HUDEP-2 (cell line): ENCODE measurements at regions not wholly inside any gene's neighbourhood (a gene's known extent, or its start where the extent isn't known, plus 50 kb on each side); places are given as distances from the start of the nearest gene placed in this dataset.

ENCODE experiments used
- DNase-seq, 76 experiments: peaks; one replicate each; lab custom pipeline; 2025; ENCODE audit not compliant: unreplicated experiment in 76 of 76; lab: John Stamatoyannopoulos, UW

- no peak for DNase-seq
Observed at GRCh38 chr3:118036215-118036614, 998.4 kb downstream of the IGSF11 start.

DNA sequence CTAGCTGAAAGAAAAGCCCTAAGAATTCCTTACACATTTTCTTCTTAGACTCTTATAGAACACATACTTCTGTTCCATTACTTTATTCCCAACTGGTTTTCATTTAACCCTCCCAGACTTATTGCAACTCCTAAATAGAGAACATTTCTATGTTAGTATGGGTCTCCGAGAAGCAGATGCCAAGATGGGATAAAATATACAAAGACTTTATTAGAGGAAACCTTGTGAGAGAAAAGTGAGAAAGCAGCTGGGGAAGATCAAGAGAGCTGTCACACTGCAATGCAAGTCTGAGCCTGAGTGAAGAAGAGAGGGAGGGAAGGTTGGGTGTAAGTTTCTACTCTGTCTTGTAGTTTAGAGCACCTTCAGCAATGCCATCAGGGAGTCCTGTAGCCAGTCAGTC is 979.3 kb downstream of the IGSF11 start:
- DNase-seq = no peak

DNA sequence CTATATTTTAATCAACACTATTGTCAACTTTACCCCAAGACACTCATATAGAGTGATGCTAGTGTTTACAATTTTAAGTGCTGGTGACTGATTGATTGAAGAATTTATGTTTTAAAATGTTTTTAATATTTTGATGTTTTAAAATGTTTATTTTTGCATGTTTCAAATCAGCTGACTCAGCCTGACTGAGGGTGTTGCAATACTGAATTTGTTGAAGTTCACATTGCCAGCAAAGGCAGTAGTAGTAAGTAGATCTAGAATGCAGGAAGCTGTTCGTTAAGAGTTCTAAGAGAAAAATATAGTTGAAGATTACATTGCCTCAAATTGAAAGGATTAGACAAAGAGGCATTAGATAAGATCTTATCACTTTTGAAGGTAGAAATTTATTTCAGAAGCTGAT is 977.6 kb downstream of the IGSF11 start:
- no peak for DNase-seq

GRCh38 chr3:118059096-118059495 is 975.5 kb downstream of the IGSF11 start:
- no peak for DNase-seq

- DNase-seq = no peak
Observed at GRCh38 chr3:118067439-118067838, 967.2 kb downstream of the IGSF11 start.

GRCh38 chr3:118075873-118076272 is 958.8 kb downstream of the IGSF11 start:
- DNase-seq = peak in 1 of 76 experiments; percentile 0

DNA sequence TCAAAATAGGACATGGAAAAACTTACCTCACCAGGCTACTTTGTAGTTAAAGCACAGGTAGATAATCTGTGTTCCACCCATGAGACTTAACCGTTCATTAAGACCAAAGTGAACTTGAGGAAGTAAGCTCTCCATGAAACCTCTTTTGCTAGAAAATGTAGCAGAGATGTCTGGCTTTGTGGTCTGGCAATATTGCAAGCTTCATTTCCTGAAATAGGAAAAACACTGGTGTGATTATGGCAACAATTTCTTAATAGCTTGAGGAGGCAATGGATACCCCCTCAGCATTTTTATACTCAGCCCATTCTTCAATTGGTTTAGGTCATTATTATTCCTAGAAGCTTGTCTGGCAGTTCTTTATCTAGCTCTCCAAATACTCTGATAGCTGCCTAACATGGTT is 957.3 kb downstream of the IGSF11 start:
- DNase-seq = no peak

DNA sequence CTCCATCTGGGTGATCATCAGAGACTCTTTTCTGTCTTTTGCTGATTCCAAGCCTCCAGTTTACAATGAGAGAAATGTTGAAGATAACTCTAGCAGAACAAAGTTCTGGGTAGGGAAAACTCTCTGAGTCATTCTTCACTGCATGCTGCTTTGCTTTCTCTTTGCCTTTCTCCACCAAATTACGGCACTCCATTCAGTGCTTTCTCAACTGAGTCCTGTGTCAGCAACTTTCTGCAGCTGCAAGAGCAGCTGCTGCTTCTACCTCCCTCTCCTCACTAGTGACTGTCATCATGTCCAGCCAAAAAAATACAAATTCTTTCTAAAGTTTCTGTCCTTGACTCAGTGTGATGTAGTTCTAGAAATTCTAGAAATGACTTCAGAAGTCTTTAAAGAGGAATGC is 953.8 kb downstream of the IGSF11 start:
- no peak for DNase-seq

- no peak for DNase-seq
Observed at GRCh38 chr3:118088696-118089095, 946.0 kb downstream of the IGSF11 start.

GRCh38 chr3:118089563-118089962 is 945.1 kb downstream of the IGSF11 start:
- DNase-seq = no peak

GRCh38 chr3:118097226-118097625 is 937.4 kb downstream of the IGSF11 start:
- DNase-seq = no peak

DNA sequence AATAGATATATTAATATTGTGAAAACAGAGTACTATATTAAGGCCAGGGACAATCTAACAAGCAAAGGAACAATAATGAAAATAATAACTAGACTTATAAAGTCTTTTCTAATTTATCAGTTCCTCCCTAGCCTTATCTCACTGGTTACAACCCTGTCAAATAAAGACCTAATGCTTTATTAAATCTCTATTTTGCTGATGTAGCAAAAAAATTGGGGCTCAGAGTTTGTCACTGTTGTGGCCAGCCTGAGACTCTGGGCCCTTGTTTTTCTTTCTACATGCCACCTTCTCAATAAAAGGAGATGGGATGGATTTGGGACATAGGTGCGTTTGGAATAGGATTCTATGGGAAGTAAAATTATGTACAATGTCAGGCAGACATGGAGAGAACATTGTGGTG is 937.0 kb downstream of the IGSF11 start:
- no peak for DNase-seq

- DNase-seq = no peak
Observed at GRCh38 chr3:118098827-118099226, 935.8 kb downstream of the IGSF11 start.

GRCh38 chr3:118101891-118102290 is 932.8 kb downstream of the IGSF11 start:
- DNase-seq = no peak

GRCh38 chr3:118102737-118103136 is 931.9 kb downstream of the IGSF11 start:
- no peak for DNase-seq

GRCh38 chr3:118108201-118108600 is 926.4 kb downstream of the IGSF11 start:
- DNase-seq = no peak

DNA sequence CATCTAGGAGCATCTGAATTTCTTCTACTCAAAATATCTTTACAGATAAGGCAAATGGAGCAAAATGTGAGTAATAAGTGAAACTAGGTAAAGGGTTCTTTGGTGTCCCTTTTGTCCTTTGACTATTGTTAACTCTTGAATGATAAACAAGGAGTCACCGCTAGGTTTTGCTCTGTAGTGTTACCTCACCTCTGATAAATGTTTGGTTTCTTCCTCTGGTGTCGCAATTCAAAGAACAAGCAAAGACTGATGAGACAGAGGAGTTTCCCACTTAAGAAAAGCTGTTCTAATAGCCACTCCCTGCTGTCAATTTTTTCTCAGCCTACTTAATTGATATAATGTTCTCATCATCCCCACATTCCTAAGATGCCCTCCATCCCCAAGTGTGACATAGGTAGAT is 925.9 kb downstream of the IGSF11 start:
- no peak for DNase-seq

GRCh38 chr3:118110211-118110610 is 924.4 kb downstream of the IGSF11 start:
- DNase-seq = no peak

- no peak for DNase-seq
Observed at GRCh38 chr3:118116991-118117390, 917.7 kb downstream of the IGSF11 start.

GRCh38 chr3:118126751-118127150 is 907.9 kb downstream of the IGSF11 start:
- DNase-seq = no peak

GRCh38 chr3:118127992-118128391 is 906.7 kb downstream of the IGSF11 start:
- DNase-seq = no peak

DNA sequence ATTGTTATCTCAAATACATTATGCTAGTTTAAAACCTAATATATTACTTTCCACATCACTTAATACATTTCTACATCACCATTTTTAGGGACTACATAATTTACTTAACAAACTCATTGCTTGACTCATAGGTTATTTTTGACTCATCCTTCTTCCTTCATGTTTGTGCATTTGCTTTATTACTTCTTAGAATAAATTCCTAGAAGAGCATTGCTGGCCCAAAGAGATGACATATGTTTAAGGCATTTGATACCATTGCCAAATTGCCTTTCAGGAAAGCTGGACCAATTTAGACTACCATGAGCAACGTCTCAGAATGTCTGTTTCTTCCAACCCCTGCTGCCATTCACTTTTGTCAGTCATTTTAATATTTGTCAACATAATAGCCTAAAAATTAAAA is 905.8 kb downstream of the IGSF11 start:
- no peak for DNase-seq

- no peak for DNase-seq
Observed at GRCh38 chr3:118137778-118138177, 896.9 kb downstream of the IGSF11 start.

- DNase-seq = no peak
Observed at GRCh38 chr3:118144919-118145318, 889.7 kb downstream of the IGSF11 start.
